Liver (tissue), 8 donors: ENCODE measurements at regions not wholly inside any gene's neighbourhood (a gene's known extent, or its start where the extent isn't known, plus 50 kb on each side); places are given as distances from the start of the nearest gene placed in this dataset.
"Not testable (repeated sequence)": the region's sequence is repeated elsewhere in the genome, so short reads cannot be mapped to it uniquely, and the experiment has no call there.

Experiments
- DNase-seq: peaks from one replicate; pipeline ENCODE4 v3.0.0-alpha.2; 2017; ENCODE audit warnings: low spot score
- H3K27ac ChIP-seq, 2 donors: one replicate each; pipeline ENCODE4 v1.7.0; 2013; ENCODE audit warnings: inconsistent platforms in 2 of 2, low read length in 2 of 2, control low read depth in 1 of 2, low read depth in 1 of 2, mild to moderate bottlenecking in 1 of 2
- H3K27me3 ChIP-seq, 4 donors: one replicate each; pipeline versions ENCODE4 v1.6.1 to v1.7.0; 2013; ENCODE audit warnings: low read length in 3 of 4, inconsistent platforms in 1 of 4, mild to moderate bottlenecking in 1 of 4, moderate library complexity in 1 of 4; ENCODE audit not compliant: control insufficient read depth in 4 of 4, insufficient read depth in 4 of 4
- H3K36me3 ChIP-seq, 4 donors: one replicate each; pipeline versions ENCODE4 v1.6.1 to v1.7.0; 2013; ENCODE audit warnings: low read length in 3 of 4, mild to moderate bottlenecking in 3 of 4, low read depth in 1 of 4, moderate library complexity in 1 of 4; ENCODE audit not compliant: control insufficient read depth in 4 of 4, insufficient read depth in 3 of 4
- H3K4me1 ChIP-seq, 4 donors: one replicate each; pipeline versions ENCODE4 v1.6.1 to v1.7.0; 2013; ENCODE audit warnings: low read length in 3 of 4, mild to moderate bottlenecking in 3 of 4, moderate library complexity in 1 of 4; ENCODE audit not compliant: control insufficient read depth in 4 of 4, insufficient read depth in 4 of 4
- H3K4me3 ChIP-seq, 3 donors: one replicate each; pipeline versions ENCODE4 v1.6.1 to v1.7.0; 2013; ENCODE audit warnings: low read length in 3 of 3, control low read depth in 1 of 3, low read depth in 1 of 3, mild to moderate bottlenecking in 1 of 3
- H3K9ac ChIP-seq, 2 donors: one replicate each; pipeline ENCODE4 v1.7.0; 2013; ENCODE audit warnings: low read length in 2 of 2, mild to moderate bottlenecking in 2 of 2, moderate library complexity in 2 of 2, control low read depth in 1 of 2, low read depth in 1 of 2
- H3K9me3 ChIP-seq, 4 donors: one replicate each; pipeline versions ENCODE4 v1.6.1 to v1.7.0; 2013; ENCODE audit warnings: low read length in 3 of 4; ENCODE audit not compliant: control insufficient read depth in 4 of 4
- EGR1 ChIP-seq, 2 donors: IDR thresholded peaks; 2 replicates each; pipeline ENCODE4 v1.6.1; 2016 to 2018; ENCODE audit warnings: antibody characterized with exemption in 2 of 2, low read depth in 2 of 2
- FOXA2 ChIP-seq: IDR thresholded peaks from 2 replicates; pipeline ENCODE4 v1.6.1; 2016; ENCODE audit warnings: antibody characterized with exemption
- GABPA ChIP-seq, 2 donors: IDR thresholded peaks in 1 of 2; conservative IDR thresholded peaks in 1 of 2; 2 replicates each; pipeline ENCODE4 v1.6.1; 2016; ENCODE audit warnings: antibody characterized with exemption in 2 of 2, mild to moderate bottlenecking in 1 of 2, moderate library complexity in 1 of 2
- HNF4G ChIP-seq: IDR thresholded peaks from 2 replicates; pipeline ENCODE4 v1.6.1; 2016; ENCODE audit warnings: antibody characterized with exemption
- JUND ChIP-seq, 2 donors: IDR thresholded peaks; 2 replicates each; pipeline ENCODE4 v1.6.1; 2016; ENCODE audit warnings: antibody characterized with exemption in 2 of 2
- NR2F2 ChIP-seq: IDR thresholded peaks from 2 replicates; pipeline ENCODE4 v1.6.1; 2016; ENCODE audit warnings: antibody characterized with exemption
- WGBS: extraction: QIAGEN DNeasy Blood & Tissue Kit; methylation state at CpG from one replicate; pipeline ENCODE4 v1.1.7; 2013; 5-methylcytosine and 5-hydroxymethylcytosine counted together
- TF ChIP-seq, protein P1 (sequence below): fragments of 150-350 bp; IDR thresholded peaks from 2 replicates; pipeline ENCODE4 v1.5.1; 2017; ENCODE audit warnings: improper control_type of control experiment, low read depth, low read length; ENCODE audit not compliant: missing input control
- TF ChIP-seq, protein P2 (sequence below): IDR thresholded peaks from 2 replicates; pipeline ENCODE4 v1.6.1; 2016; ENCODE audit warnings: antibody characterized with exemption
- TF ChIP-seq, protein P3 (sequence below): IDR thresholded peaks from 2 replicates; pipeline ENCODE4 v1.6.1; 2016; ENCODE audit warnings: antibody characterized with exemption
- donor health status: healthy.
- donor health status: healthy.
- donor health status: healthy.
- donor health status: healthy.
- donor health status: healthy.

DNA sequence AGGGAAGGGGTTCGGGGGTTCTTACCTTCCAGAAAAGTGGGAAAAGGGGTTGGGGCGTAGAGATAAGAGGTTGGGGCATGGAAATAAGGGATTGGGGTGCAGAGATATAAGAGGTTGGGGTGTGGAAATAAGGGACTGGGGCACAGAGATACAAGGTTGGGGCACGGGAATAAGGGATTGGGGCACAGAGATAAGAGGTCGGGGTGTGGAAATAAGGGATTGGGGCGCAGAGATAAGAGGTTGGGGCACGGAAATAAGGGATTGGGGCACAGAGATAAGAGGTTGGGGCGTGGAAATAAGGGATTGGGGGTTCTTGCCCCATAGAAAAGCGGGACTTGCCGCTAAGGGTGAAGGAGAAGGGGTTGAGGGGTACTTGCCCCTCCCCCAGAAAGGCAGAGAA lies 183.9 kb downstream of the CD83 start:
- H3K27me3 ChIP-seq, H3K4me3 ChIP-seq, DNase-seq, H3K9me3 ChIP-seq, H3K27ac ChIP-seq, H3K9ac ChIP-seq, H3K36me3 ChIP-seq, H3K4me1 ChIP-seq: not testable (repeated sequence)
- WGBS, result 91% methylated on average over 9 of the region's 9 CpGs

DNA sequence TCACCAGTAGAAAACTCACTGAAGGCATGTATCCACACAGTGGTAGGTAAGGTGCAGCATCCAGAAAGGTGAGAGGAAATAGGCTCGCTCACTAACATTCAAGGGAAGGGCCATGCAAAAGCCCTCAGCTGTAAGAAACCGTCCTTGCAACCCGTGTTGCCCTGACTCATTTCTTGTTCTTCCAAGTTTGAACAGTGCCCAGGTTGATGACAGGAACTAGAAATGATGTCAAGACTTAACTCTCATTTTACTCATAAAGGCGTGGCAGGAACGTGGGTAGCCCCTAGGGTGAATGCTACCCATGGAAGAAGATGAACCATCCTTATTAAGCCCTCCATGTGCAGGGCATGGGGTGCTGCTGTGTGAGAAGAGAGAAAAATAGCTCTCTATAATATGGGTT lies 187.6 kb downstream of the CD83 start:
- Histone ChIP-seq H3K9me3 (no peaks in the 10 kb centered on the region), H3K36me3 (no peaks in the 10 kb centered on the region)
- TF ChIP-seq EGR1 (IDR thresholded peaks at IDR 0.05; ENCODE audit: low read depth in 2 of 2), result no peak

DNA sequence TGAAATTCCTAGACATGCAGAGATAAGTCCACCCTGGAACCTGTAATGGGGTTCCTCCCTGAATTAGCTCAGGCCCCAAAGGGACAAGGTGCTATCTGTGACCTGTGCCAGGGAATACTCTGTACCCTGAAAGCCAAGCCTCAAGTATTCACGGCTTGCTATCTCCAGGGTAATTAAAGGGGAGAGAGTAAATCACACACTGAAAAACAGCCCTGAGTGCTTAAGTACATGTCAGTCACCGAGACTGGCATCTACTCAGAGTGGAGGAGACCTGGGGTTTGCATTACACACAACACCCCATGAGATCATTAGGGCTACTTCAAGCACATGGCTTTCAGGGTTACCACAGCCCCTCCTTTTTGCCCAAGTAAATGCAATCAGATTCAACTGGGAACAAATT lies 188.1 kb downstream of the CD83 start:
- no peaks in the 10 kb centered on the region for H3K9me3 ChIP-seq
- H3K36me3 ChIP-seq, result no peaks in the 10 kb centered on the region
- no peaks in the 10 kb centered on the region for H3K27me3 ChIP-seq
- peaks cover 8 to 18% (median 13%) of the 10 kb centered on the region in 4 donors for H3K4me1 ChIP-seq
- no peak for DNase-seq
- 97% methylated on average over 2 of the region's 2 CpGs for WGBS
- no peak overlapping the region for H3K9ac ChIP-seq
- no peak overlapping the region for H3K4me3 ChIP-seq
- H3K27ac ChIP-seq, result no peak overlapping the region
- TF ChIP-seq JUND (IDR thresholded peaks at IDR 0.05) (no peak), HNF4G (no peak), NR2F2 (no peak), GABPA (IDR thresholded peaks at IDR 0.05 in 1 of 2, conservative IDR thresholded peaks at IDR 0.05 in 1 of 2) (no peak), FOXA2 (no peak)
- TF ChIP-seq, protein P1, sequence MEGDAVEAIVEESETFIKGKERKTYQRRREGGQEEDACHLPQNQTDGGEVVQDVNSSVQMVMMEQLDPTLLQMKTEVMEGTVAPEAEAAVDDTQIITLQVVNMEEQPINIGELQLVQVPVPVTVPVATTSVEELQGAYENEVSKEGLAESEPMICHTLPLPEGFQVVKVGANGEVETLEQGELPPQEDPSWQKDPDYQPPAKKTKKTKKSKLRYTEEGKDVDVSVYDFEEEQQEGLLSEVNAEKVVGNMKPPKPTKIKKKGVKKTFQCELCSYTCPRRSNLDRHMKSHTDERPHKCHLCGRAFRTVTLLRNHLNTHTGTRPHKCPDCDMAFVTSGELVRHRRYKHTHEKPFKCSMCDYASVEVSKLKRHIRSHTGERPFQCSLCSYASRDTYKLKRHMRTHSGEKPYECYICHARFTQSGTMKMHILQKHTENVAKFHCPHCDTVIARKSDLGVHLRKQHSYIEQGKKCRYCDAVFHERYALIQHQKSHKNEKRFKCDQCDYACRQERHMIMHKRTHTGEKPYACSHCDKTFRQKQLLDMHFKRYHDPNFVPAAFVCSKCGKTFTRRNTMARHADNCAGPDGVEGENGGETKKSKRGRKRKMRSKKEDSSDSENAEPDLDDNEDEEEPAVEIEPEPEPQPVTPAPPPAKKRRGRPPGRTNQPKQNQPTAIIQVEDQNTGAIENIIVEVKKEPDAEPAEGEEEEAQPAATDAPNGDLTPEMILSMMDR, result no peak
- TF ChIP-seq, protein P2, sequence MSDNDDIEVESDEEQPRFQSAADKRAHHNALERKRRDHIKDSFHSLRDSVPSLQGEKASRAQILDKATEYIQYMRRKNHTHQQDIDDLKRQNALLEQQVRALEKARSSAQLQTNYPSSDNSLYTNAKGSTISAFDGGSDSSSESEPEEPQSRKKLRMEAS, result no peak
- TF ChIP-seq, protein P3, sequence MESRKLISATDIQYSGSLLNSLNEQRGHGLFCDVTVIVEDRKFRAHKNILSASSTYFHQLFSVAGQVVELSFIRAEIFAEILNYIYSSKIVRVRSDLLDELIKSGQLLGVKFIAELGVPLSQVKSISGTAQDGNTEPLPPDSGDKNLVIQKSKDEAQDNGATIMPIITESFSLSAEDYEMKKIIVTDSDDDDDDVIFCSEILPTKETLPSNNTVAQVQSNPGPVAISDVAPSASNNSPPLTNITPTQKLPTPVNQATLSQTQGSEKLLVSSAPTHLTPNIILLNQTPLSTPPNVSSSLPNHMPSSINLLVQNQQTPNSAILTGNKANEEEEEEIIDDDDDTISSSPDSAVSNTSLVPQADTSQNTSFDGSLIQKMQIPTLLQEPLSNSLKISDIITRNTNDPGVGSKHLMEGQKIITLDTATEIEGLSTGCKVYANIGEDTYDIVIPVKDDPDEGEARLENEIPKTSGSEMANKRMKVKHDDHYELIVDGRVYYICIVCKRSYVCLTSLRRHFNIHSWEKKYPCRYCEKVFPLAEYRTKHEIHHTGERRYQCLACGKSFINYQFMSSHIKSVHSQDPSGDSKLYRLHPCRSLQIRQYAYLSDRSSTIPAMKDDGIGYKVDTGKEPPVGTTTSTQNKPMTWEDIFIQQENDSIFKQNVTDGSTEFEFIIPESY, result no peak

More for the DNA sequence above, 187.6 kb downstream of the CD83 start:
- Histone ChIP-seq H3K9ac (no peak overlapping the region), H3K4me1 (peaks cover 3 to 13% (median 8%) of the 10 kb centered on the region in 4 donors), H3K4me3 (no peak overlapping the region), H3K27ac (no peak overlapping the region), H3K27me3 (no peaks in the 10 kb centered on the region)
- DNase-seq, result no peak
- WGBS, result 91% methylated on average over 5 of the region's 5 CpGs
